GM12878 (cell line): ENCODE measurements at regions not wholly inside any gene's neighbourhood (a gene's known extent, or its start where the extent isn't known, plus 50 kb on each side); places are given as distances from the start of the nearest gene placed in this dataset.

Source experiments
- ATAC-seq: fragments of 200-7000 bp; cut with Tn5 transposase; 3 replicates; pipeline ENCODE4 v1.9.1; 2020; ENCODE audit warnings: mild to moderate bottlenecking, moderate library complexity
- BruUV-seq: library from RNA; stranded (reverse); fragments of 400-500 nt; replicated peaks from 2 replicates; lab custom pipeline; 2021; lab: Mats Ljungman, UMichigan
- CTCF ChIA-PET: fragments of 300-600 bp; sonication (Branson Sonifier 250); formaldehyde crosslinking; extraction: SDS; loops from one replicate; lab custom pipeline; 2021; ENCODE audit warnings: inconsistent platforms; lab: Yijun Ruan, JAX
- POLR2A ChIA-PET: fragments of 350-600 bp; formaldehyde crosslinking; extraction: SDS; loops from one replicate; lab custom pipeline; 2021; ENCODE audit warnings: inconsistent platforms; lab: Charles Lee
- RAD21 ChIA-PET: fragments of 300-600 bp; sonication (Branson Sonifier 250); formaldehyde crosslinking; loops from one replicate; lab custom pipeline; 2023; ENCODE audit warnings: antibody characterized with exemption; ENCODE audit not compliant: unreplicated experiment; lab: Charles Lee
- SMC1A ChIA-PET: fragments of 300-600 bp; sonication (Branson Sonifier 250); formaldehyde crosslinking; loops from one replicate; lab custom pipeline; 2023; ENCODE audit not compliant: unreplicated experiment, uncharacterized antibody; lab: Charles Lee
- DNase-seq: peaks from one replicate; pipeline ENCODE4 v3.0.0-alpha.2; 2011; ENCODE audit warnings: low read depth, low spot score
- FAIRE-seq: peaks from 3 replicates; lab custom pipeline; 2011; peaks lifted over from hg19 to GRCh38; lab: Jason Lieb, UNC
- H2AFZ ChIP-seq: 2 replicates; pipeline ENCODE4 v1.6.0; 2011; ENCODE audit warnings: low read depth, low read length, control low read depth; ENCODE audit not compliant: control insufficient read depth
- H3K27ac ChIP-seq: 2 replicates; pipeline ENCODE4 v1.5.1; 2011; ENCODE audit warnings: control low read depth; ENCODE audit not compliant: control insufficient read depth, insufficient read depth
- H3K27me3 ChIP-seq, 2 experiments: replicated peaks in 1 of 2; 2 replicates each; pipeline versions ENCODE4 v1.6.0 to v1.6.1; 2011; ENCODE audit warnings: low read length in 1 of 2; ENCODE audit not compliant: control insufficient read depth in 2 of 2, insufficient read depth in 2 of 2
- H3K36me3 ChIP-seq, 2 experiments: 2 replicates each; pipeline ENCODE4 v1.5.1; 2011; ENCODE audit warnings: low read length in 1 of 2; ENCODE audit not compliant: control insufficient read depth in 2 of 2, insufficient read depth in 2 of 2
- H3K4me1 ChIP-seq: 2 replicates; pipeline ENCODE4 v1.6.1; 2011; ENCODE audit warnings: mild to moderate bottlenecking, low read length, moderate library complexity, mixed read lengths; ENCODE audit not compliant: control insufficient read depth, insufficient read depth
- H3K4me2 ChIP-seq: 2 replicates; pipeline ENCODE4 v1.6.0; 2011; ENCODE audit warnings: control low read depth; ENCODE audit not compliant: control insufficient read depth, insufficient read depth
- H3K4me3 ChIP-seq: fragments of 200-600 bp; sonication (generic); 2 replicates; pipeline ENCODE4 v1.5.1; 2016
- H3K79me2 ChIP-seq: 2 replicates; pipeline ENCODE4 v1.6.0; 2011; ENCODE audit warnings: low read length; ENCODE audit not compliant: control insufficient read depth, insufficient read depth
- H3K9ac ChIP-seq: 2 replicates; pipeline ENCODE4 v1.8.0; 2011; ENCODE audit warnings: low read length, control low read depth, mixed read lengths; ENCODE audit not compliant: control insufficient read depth, insufficient read depth
- H3K9me3 ChIP-seq: replicated peaks from 3 replicates; pipeline ENCODE4 v1.5.1; 2011; ENCODE audit warnings: mild to moderate bottlenecking, low read length; ENCODE audit not compliant: control insufficient read depth, insufficient read depth
- H4K20me1 ChIP-seq: 2 replicates; pipeline ENCODE4 v1.6.0; 2011; ENCODE audit not compliant: control insufficient read depth, insufficient read depth
- ASH2L ChIP-seq: fragments of 300-600, 200-600 bp; sonication (generic); IDR thresholded peaks from 2 replicates; pipeline ENCODE4 v1.6.1; 2017; ENCODE audit warnings: low read depth, mild to moderate bottlenecking, borderline replicate concordance
- CBX5 ChIP-seq: sonication (generic); IDR thresholded peaks from 2 replicates; pipeline ENCODE4 v1.6.1; 2016; ENCODE audit warnings: low read depth, moderate library complexity, mild to moderate bottlenecking, inconsistent platforms
- CEBPZ ChIP-seq: fragments of 150-350 bp; IDR thresholded peaks from 2 replicates; pipeline ENCODE4 v1.6.1; 2016; ENCODE audit warnings: low read depth, low read length
- CREM ChIP-seq: IDR thresholded peaks from 2 replicates; pipeline ENCODE4 v1.6.1; 2014; ENCODE audit warnings: antibody characterized with exemption, low read depth
- E2F4 ChIP-seq: IDR thresholded peaks from 2 replicates; pipeline ENCODE4 v1.6.1; 2012; ENCODE audit warnings: low read depth, low read length, improper control_type of control experiment
- FOS ChIP-seq: IDR thresholded peaks from 3 replicates; pipeline ENCODE4 v1.6.1; 2011; ENCODE audit warnings: borderline replicate concordance; ENCODE audit not compliant: insufficient read length; ENCODE audit errors: extremely low read depth
- HDAC2 ChIP-seq: fragments of 200-600 bp; sonication (generic); IDR thresholded peaks from 2 replicates; pipeline ENCODE4 v1.6.1; 2017
- IRF3 ChIP-seq: fragments of 450-650 bp; IDR thresholded peaks from 2 replicates; pipeline ENCODE4 v1.6.1; 2014; ENCODE audit warnings: mild to moderate bottlenecking
- LARP7 ChIP-seq: fragments of 450-650 bp; IDR thresholded peaks from 2 replicates; pipeline ENCODE4 v1.6.1; 2017; ENCODE audit warnings: mild to moderate bottlenecking
- PML ChIP-seq: IDR thresholded peaks from 2 replicates; pipeline ENCODE4 v1.6.1; 2012; ENCODE audit warnings: low read length, inconsistent platforms
- POLR2A ChIP-seq: IDR thresholded peaks from 2 replicates; pipeline ENCODE4 v1.6.1; 2011; ENCODE audit warnings: low read depth, mild to moderate bottlenecking, low read length
- RBBP5 ChIP-seq: fragments of 200-600 bp; sonication (generic); conservative IDR thresholded peaks from 2 replicates; pipeline ENCODE4 v1.6.1; 2016
- SMARCA5 ChIP-seq: fragments of 450-650 bp; IDR thresholded peaks from 2 replicates; pipeline ENCODE4 v1.6.1; 2017; ENCODE audit warnings: mild to moderate bottlenecking
- STAT1 ChIP-seq: fragments of 450-650 bp; conservative IDR thresholded peaks from 2 replicates; pipeline ENCODE4 v1.6.1; 2014; ENCODE audit warnings: antibody characterized with exemption, mild to moderate bottlenecking
- ZNF384 ChIP-seq: IDR thresholded peaks from 2 replicates; pipeline ENCODE4 v1.6.1; 2012; ENCODE audit warnings: low read depth, mild to moderate bottlenecking, low read length, improper control_type of control experiment, borderline replicate concordance
- WGBS: methylation state at CpG from one replicate; pipeline ENCODE4 v1.1.6; 2016; ENCODE audit warnings: low lambda C conversion rate; ENCODE audit not compliant: insufficient replicate concordance, insufficient coverage; ENCODE audit errors: missing lambda C conversion rate; 5-methylcytosine and 5-hydroxymethylcytosine counted together
- in situ Hi-C: fragments of 300-500 bp; cut with MboI; formaldehyde crosslinking; loops from 9 replicates; pipeline ENCODE4 v1.14.3; 2018; ENCODE audit warnings: mixed read lengths
- intact Hi-C: fragments of 100-400 bp; cut with micrococcal nuclease; formaldehyde crosslinking; loops from one replicate; pipeline ENCODE4 v1.14.2; 2022; ENCODE audit not compliant: unreplicated experiment
- TF ChIP-seq, protein P1 (sequence below): fragments of 450-650 bp; IDR thresholded peaks from 2 replicates; pipeline ENCODE4 v1.6.1; 2018; ENCODE audit warnings: borderline replicate concordance, mild to moderate bottlenecking; ENCODE audit not compliant: partially characterized antibody
- TF ChIP-seq, protein P2 (sequence below): IDR thresholded peaks from 2 replicates; pipeline ENCODE4 v1.6.1; 2011; ENCODE audit warnings: borderline replicate concordance, low read depth, mild to moderate bottlenecking, moderate library complexity, mixed read lengths, low read length; ENCODE audit not compliant: insufficient read depth; ENCODE audit errors: extremely low read length

DNA sequence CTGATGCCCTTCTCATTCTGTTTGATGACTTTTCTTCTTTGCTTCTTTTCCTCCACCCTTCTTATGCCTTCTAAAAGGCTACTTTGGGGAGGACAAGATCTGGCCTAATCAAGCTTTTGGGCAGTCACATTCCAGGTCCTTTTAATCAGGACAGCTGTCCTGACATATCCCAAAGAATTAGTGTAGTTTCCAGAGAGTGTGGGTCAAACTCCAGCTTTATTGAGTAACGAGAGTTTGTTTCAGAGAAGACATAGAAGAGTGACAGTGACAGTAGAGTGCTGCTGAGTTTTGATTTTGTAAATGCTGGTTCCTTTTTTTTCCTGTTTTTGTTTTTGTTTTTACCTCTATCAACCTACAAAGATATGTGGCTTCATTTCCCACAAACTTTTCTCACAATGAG, 158.4 kb upstream of the SESN3 start:
- Histone ChIP-seq H3K4me1 (no peaks in the 10 kb centered on the region), H3K36me3 (no peaks in the 10 kb centered on the region), H3K9me3 (no peaks in the 10 kb centered on the region), H3K27ac (no peak overlapping the region), H3K4me3 (no peak overlapping the region), H4K20me1 (no peaks in the 10 kb centered on the region), H3K9ac (no peak overlapping the region)
- CTCF ChIA-PET = no interaction called here
- SMC1A ChIA-PET = interaction anchor here (1.1 to 1.3 kb wide), 2 partner anchors 95 to 326 kb away, joined by 3 to 4 read pairs; no protein-coding TSS in a partner anchor
- DNase-seq (no peak), ATAC-seq (no peak)
- RAD21 ChIA-PET = no interaction called here
- POLR2A ChIA-PET = no interaction called here
- intact Hi-C loops = no loop called here
- no TSS peak for BruUV-seq
- no peak for TF ChIP-seq IRF3
- TF ChIP-seq LARP7 = no peak
- TF ChIP-seq SMARCA5 = no peak
- no peak for TF ChIP-seq ASH2L
- no peak for TF ChIP-seq FOS
- TF ChIP-seq HDAC2 = no peak
- TF ChIP-seq PML = no peak
- TF ChIP-seq, protein P1, sequence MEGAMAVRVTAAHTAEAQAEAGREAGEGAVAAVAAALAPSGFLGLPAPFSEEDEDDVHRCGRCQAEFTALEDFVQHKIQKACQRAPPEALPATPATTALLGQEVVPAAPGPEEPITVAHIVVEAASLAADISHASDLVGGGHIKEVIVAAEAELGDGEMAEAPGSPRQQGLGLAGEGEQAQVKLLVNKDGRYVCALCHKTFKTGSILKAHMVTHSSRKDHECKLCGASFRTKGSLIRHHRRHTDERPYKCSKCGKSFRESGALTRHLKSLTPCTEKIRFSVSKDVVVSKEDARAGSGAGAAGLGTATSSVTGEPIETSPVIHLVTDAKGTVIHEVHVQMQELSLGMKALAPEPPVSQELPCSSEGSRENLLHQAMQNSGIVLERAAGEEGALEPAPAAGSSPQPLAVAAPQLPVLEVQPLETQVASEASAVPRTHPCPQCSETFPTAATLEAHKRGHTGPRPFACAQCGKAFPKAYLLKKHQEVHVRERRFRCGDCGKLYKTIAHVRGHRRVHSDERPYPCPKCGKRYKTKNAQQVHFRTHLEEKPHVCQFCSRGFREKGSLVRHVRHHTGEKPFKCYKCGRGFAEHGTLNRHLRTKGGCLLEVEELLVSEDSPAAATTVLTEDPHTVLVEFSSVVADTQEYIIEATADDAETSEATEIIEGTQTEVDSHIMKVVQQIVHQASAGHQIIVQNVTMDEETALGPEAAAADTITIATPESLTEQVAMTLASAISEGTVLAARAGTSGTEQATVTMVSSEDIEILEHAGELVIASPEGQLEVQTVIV = no peak
- no peak for TF ChIP-seq RBBP5
- TF ChIP-seq CBX5 = no peak
- TF ChIP-seq, protein P2, sequence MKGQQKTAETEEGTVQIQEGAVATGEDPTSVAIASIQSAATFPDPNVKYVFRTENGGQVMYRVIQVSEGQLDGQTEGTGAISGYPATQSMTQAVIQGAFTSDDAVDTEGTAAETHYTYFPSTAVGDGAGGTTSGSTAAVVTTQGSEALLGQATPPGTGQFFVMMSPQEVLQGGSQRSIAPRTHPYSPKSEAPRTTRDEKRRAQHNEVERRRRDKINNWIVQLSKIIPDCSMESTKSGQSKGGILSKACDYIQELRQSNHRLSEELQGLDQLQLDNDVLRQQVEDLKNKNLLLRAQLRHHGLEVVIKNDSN = no peak
- TF ChIP-seq POLR2A = no peak
- no peak for TF ChIP-seq ZNF384
- no peak for TF ChIP-seq CREM
- TF ChIP-seq STAT1 = no peak
- TF ChIP-seq CEBPZ = no peak
- TF ChIP-seq E2F4 = no peak
- TF ChIP-seq, all 136 proteins: peak for 0
- in situ Hi-C loops = no loop called here
- Histone ChIP-seq H3K79me2 (no peaks in the 10 kb centered on the region), H3K27me3 (no peaks in the 10 kb centered on the region; a peak in 2 of 4 replicates), H3K4me2 (no peak overlapping the region), H2AFZ (no peak overlapping the region)
- no peak for FAIRE-seq
- WGBS = 0% methylated on average over 1 of the region's 1 CpG
